BE2C (cell line): ENCODE measurements at regions not wholly inside any gene's neighbourhood (a gene's known extent, or its start where the extent isn't known, plus 50 kb on each side); places are given as distances from the start of the nearest gene placed in this dataset.

Experiments used
- DNase-seq: peaks from one replicate; pipeline ENCODE4 v3.0.0-alpha.2; 2020
- H3K27me3 ChIP-seq: fragments of 250-450 bp; sonication (Bioruptor Pico); 2 replicates; pipeline ENCODE4 v1.5.1; 2020; ENCODE audit warnings: mild to moderate bottlenecking
- H3K36me3 ChIP-seq: fragments of 250-450 bp; sonication (Bioruptor Pico); 2 replicates; pipeline ENCODE4 v1.5.1; 2020; ENCODE audit warnings: mild to moderate bottlenecking
- H3K4me1 ChIP-seq: fragments of 250-450 bp; sonication (Bioruptor Pico); 2 replicates; pipeline ENCODE4 v1.5.1; 2020
- H3K4me3 ChIP-seq: 2 replicates; pipeline ENCODE4 v1.5.1; 2011; ENCODE audit warnings: low read depth, low read length
- H3K9me3 ChIP-seq: fragments of 250-450 bp; sonication (Bioruptor Pico); 2 replicates; pipeline ENCODE4 v1.5.1; 2020
- TF ChIP-seq, protein P1 (sequence below): IDR thresholded peaks from 2 replicates; pipeline ENCODE4 v1.5.1; 2012; ENCODE audit warnings: mild to moderate bottlenecking, low read depth, low read length

GRCh38 chr13:104111031-104111430 is 1044.8 kb upstream of the SLC10A2 start:
- H3K9me3 ChIP-seq: peaks cover 3% of the 10 kb centered on the region; the same call in 1 of the 2 replicates
- H3K36me3 ChIP-seq: no peaks in the 10 kb centered on the region
- H3K4me1 ChIP-seq: no peaks in the 10 kb centered on the region
- H3K27me3 ChIP-seq: no peaks in the 10 kb centered on the region
- H3K4me3 ChIP-seq: no peak overlapping the region
- TF ChIP-seq, protein P1, sequence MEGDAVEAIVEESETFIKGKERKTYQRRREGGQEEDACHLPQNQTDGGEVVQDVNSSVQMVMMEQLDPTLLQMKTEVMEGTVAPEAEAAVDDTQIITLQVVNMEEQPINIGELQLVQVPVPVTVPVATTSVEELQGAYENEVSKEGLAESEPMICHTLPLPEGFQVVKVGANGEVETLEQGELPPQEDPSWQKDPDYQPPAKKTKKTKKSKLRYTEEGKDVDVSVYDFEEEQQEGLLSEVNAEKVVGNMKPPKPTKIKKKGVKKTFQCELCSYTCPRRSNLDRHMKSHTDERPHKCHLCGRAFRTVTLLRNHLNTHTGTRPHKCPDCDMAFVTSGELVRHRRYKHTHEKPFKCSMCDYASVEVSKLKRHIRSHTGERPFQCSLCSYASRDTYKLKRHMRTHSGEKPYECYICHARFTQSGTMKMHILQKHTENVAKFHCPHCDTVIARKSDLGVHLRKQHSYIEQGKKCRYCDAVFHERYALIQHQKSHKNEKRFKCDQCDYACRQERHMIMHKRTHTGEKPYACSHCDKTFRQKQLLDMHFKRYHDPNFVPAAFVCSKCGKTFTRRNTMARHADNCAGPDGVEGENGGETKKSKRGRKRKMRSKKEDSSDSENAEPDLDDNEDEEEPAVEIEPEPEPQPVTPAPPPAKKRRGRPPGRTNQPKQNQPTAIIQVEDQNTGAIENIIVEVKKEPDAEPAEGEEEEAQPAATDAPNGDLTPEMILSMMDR: no peak
- no peak for DNase-seq

- H3K36me3 ChIP-seq: no peaks in the 10 kb centered on the region
- DNase-seq: peak; percentile 12
Observed at GRCh38 chr13:104106705-104107393, 1040.6 kb upstream of the SLC10A2 start.

GRCh38 chr13:104105418-104106355 is 1039.5 kb upstream of the SLC10A2 start:
- Histone ChIP-seq H3K9me3 (peaks cover 3% of the 10 kb centered on the region; the same call in 1 of the 2 replicates), H3K36me3 (no peaks in the 10 kb centered on the region), H3K27me3 (no peaks in the 10 kb centered on the region), H3K4me3 (no peak overlapping the region), H3K4me1 (no peaks in the 10 kb centered on the region)
- TF ChIP-seq, protein P1: no peak
- DNase-seq: no peak

More at GRCh38 chr13:104106705-104107393, 1040.6 kb upstream of the SLC10A2 start:
- Histone ChIP-seq H3K4me1 (no peaks in the 10 kb centered on the region), H3K27me3 (no peaks in the 10 kb centered on the region), H3K9me3 (peaks cover 3% of the 10 kb centered on the region; the same call in 1 of the 2 replicates), H3K4me3 (no peak overlapping the region)
- TF ChIP-seq, protein P1: peak; percentile 29; the same call in 1 of the 2 replicates

GRCh38 chr13:104099750-104100149 is 1033.5 kb upstream of the SLC10A2 start:
- Histone ChIP-seq H3K4me3 (no peak overlapping the region), H3K4me1 (no peaks in the 10 kb centered on the region), H3K9me3 (no peaks in the 10 kb centered on the region), H3K36me3 (no peaks in the 10 kb centered on the region), H3K27me3 (no peaks in the 10 kb centered on the region)
- TF ChIP-seq, protein P1: no peak
- no peak for DNase-seq

DNA sequence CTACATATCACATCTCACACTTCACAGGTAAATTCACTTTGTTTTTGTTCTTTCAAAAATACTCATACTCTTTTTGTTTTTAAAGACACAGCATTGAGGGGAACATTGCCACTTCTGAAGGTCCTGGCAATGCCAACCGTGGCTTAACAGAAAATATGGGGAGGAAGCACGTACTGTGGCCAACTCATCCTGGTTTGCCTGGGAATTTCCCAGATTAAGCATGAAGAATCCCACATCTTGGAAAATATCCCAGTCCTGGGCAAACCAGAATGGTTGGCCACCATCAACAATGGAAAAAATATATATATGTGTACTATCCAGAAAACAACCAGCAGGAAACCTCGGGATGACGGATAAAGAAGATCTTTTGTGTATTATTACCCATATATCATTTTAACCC is 1032.2 kb upstream of the SLC10A2 start:
- H3K4me1 ChIP-seq: no peaks in the 10 kb centered on the region
- TF ChIP-seq, protein P1: no peak
- DNase-seq: no peak
- no peaks in the 10 kb centered on the region for H3K27me3 ChIP-seq
- no peak overlapping the region for H3K4me3 ChIP-seq
- no peaks in the 10 kb centered on the region for H3K9me3 ChIP-seq
- H3K36me3 ChIP-seq: no peaks in the 10 kb centered on the region

GRCh38 chr13:104086759-104087158 is 1020.5 kb upstream of the SLC10A2 start:
- no peaks in the 10 kb centered on the region for H3K9me3 ChIP-seq

More at GRCh38 chr13:104086759-104087158, 1020.5 kb upstream of the SLC10A2 start:
- TF ChIP-seq, protein P1: no peak
- Histone ChIP-seq H3K36me3 (no peaks in the 10 kb centered on the region), H3K27me3 (no peaks in the 10 kb centered on the region), H3K4me3 (no peak overlapping the region), H3K4me1 (no peaks in the 10 kb centered on the region; the same call in 1 of the 2 replicates)
- DNase-seq: no peak
